Heart right ventricle (tissue), 16 donors: ENCODE measurements at regions not wholly inside any gene's neighbourhood (a gene's known extent, or its start where the extent isn't known, plus 50 kb on each side); places are given as distances from the start of the nearest gene placed in this dataset.

Source experiments
- ATAC-seq, 8 donors: fragments of 200-7000 bp; cut with Tn5 transposase; one replicate each; pipeline ENCODE4 v1.9.1; 2020; ENCODE audit warnings: mild to moderate bottlenecking in 8 of 8, moderate library complexity in 8 of 8, moderate number of reproducible peaks in 1 of 8
- DNase-seq, 2 donors: peaks; one replicate each; pipeline ENCODE4 v3.0.0-alpha.2; 2020
- H3K27ac ChIP-seq, 10 donors: fragments of 200-600 bp; sonication (generic) in 2 of 10; one replicate each; pipeline versions ENCODE4 v1.5.0 to v1.8.0; 2020 to 2022; ENCODE audit warnings: mild to moderate bottlenecking in 3 of 10
- H3K27me3 ChIP-seq, 7 donors: fragments of 200-600 bp; one replicate each; pipeline ENCODE4 v1.8.0; 2021 to 2022; ENCODE audit warnings: mild to moderate bottlenecking in 2 of 7
- H3K36me3 ChIP-seq, 9 donors: fragments of 200-600 bp; sonication (generic) in 1 of 9; one replicate each; pipeline versions ENCODE4 v1.5.0 to v1.8.0; 2020 to 2022; ENCODE audit warnings: mild to moderate bottlenecking in 2 of 9
- H3K4me1 ChIP-seq, 9 donors: fragments of 200-600 bp; sonication (generic) in 1 of 9; one replicate each; pipeline versions ENCODE4 v1.5.0 to v1.8.0; 2020 to 2022; ENCODE audit warnings: mild to moderate bottlenecking in 4 of 9
- H3K4me3 ChIP-seq, 10 donors: fragments of 200-600 bp; sonication (generic) in 2 of 10; one replicate each; pipeline versions ENCODE4 v1.5.0 to v1.8.0; 2020 to 2022; ENCODE audit warnings: mild to moderate bottlenecking in 7 of 10, moderate library complexity in 2 of 10
- H3K9me3 ChIP-seq, 11 donors: fragments of 200-600 bp in 10 of 11; sonication (generic) in 2 of 11; one replicate each; pipeline versions ENCODE4 v1.5.0 to v1.8.0; 2013 to 2022; ENCODE audit warnings: mild to moderate bottlenecking in 2 of 11, control low read depth in 1 of 11, moderate library complexity in 1 of 11
- WGBS, 2 donors: extraction: QIAGEN DNeasy Blood & Tissue Kit; methylation state at CpG; one replicate each; pipeline ENCODE4 v1.1.7; 2013; ENCODE audit warnings: inconsistent platforms in 1 of 2; 5-methylcytosine and 5-hydroxymethylcytosine counted together
- intact Hi-C, 10 donors: fragments of 100-400 bp; cut with DNase I; formaldehyde crosslinking; loops; one replicate each; pipeline versions ENCODE4 v1.11.1 to v1.14.2; 2022
- TF ChIP-seq, protein P1 (sequence below), 9 donors: fragments of 200-600 bp; sonication (generic) in 2 of 9; IDR thresholded peaks; one replicate each; pipeline versions ENCODE4 v1.5.0 to v1.8.0; 2021 to 2022; ENCODE audit warnings: antibody characterized with exemption in 9 of 9, mild to moderate bottlenecking in 5 of 9, moderate library complexity in 1 of 9
- donor health status: Arrhythmogenic right ventricular cardiomyopathy.
- donor health status: ischemic (EF 13 %, LVEDD 7.1; RV severe dilation, severe dysfunction).
- donor health status: healthy with polysubstance abuse.
- donor health status: DM: no; HTN: yes; CAD: no.
- donor health status: DM: no; HTN: no; CAD: no.
- donor health status: ischemic (EF 25% LVEDD 6.9; RV normal size, moderate dysfunction).
- donor health status: ischemic (EF 25% LVEDD 5.7; RV mildly dilated, moderate dysfunction).
- donor health status: healthy.
- donor health status: DM: yes; HTN: yes; CAD: no.
- donor health status: Ischemic cardiomyopathy.
- donor health status: ischemic (EF 35%, LVEDD 5.7; RV mildly dilated, moderate dysfunction).
- donor health status: nonischemic (EF 11% LVEDD 7.7; RV severe dilation, severe dysfunction).
- donor health status: DM: yes; HTN: yes; CAD: no.
- donor health status: PGD.
- donor health status: ischemic (EF 29% LVEDD 5.4; RV normal size, mild dysfunction).
- donor health status: nonischemic (EF 23%, LVEDD 6.1; RV moderate dilation, normal function).

DNA sequence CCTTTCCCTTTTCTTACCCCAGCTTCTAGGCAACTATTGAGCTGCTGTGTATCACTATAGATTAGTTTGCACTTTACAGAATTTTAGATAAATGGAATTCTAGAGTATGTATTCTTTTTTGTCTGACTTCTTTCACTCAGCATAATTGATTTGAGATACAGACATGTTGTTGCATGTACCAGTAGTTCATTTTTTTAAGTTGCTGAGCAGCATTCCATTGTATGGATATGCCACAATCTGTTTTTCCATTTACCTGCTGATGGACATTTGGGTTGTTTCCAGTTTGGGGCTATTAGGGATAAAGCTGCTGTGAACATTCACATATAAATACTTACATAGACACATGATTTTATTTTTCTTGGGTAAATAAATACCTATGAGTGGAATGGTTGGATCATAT lies 135.7 kb downstream of the IGF1 start:
- Histone ChIP-seq H3K4me3 (no peak overlapping the region), H3K27me3 (no peaks in the 10 kb centered on the region), H3K27ac (no peak overlapping the region), H3K4me1 (peaks cover 0 to 7% (median 0%) of the 10 kb centered on the region in 9 donors), H3K36me3 (no peaks in the 10 kb centered on the region), H3K9me3 (peaks cover 0 to 6% (median 0%) of the 10 kb centered on the region in 11 donors)
- TF ChIP-seq, protein P1, sequence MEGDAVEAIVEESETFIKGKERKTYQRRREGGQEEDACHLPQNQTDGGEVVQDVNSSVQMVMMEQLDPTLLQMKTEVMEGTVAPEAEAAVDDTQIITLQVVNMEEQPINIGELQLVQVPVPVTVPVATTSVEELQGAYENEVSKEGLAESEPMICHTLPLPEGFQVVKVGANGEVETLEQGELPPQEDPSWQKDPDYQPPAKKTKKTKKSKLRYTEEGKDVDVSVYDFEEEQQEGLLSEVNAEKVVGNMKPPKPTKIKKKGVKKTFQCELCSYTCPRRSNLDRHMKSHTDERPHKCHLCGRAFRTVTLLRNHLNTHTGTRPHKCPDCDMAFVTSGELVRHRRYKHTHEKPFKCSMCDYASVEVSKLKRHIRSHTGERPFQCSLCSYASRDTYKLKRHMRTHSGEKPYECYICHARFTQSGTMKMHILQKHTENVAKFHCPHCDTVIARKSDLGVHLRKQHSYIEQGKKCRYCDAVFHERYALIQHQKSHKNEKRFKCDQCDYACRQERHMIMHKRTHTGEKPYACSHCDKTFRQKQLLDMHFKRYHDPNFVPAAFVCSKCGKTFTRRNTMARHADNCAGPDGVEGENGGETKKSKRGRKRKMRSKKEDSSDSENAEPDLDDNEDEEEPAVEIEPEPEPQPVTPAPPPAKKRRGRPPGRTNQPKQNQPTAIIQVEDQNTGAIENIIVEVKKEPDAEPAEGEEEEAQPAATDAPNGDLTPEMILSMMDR (IDR thresholded peaks at IDR 0.05), result no peak
- ATAC-seq (no peak), DNase-seq (no peak)
- intact Hi-C loops, result no loop called here

DNA sequence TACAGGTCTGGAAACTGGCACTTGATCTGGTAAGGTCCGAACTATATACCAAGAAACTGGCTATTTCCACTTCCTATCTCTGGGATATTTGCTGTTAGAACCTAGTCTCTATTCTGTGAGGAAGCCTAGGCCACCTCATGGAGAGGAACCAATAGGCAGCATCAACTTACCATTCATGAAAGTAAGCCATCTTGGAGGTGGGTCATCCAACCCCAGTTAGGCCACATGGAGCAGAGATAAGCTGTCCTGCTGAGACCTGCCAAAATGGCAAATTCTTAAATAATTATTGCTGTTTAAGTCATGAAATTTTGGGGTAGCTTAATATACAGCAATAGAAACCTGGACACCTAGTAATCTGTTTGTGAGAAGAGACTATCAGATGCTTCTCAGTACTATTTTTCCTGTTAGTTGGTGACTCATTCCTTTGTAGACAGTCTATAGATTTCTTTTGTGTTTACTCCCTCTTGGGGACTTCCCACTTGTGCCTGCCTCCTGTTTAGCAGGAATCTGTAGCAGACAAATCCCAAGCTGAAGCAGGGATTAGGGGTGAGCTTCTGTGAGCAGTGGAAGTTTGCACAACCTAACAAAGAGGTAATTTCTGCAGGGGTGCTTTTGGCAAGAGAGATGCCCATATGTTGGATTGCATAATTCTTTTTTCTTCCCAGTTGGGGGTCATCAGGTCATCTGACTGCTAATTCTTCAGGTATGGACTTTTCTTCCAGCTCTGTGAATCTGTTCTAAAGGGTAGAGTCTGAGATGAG lies 136.8 kb downstream of the IGF1 start:
- DNase-seq (no peak), ATAC-seq (no peak)
- intact Hi-C loops, result no loop called here
- Histone ChIP-seq H3K9me3 (peaks cover 0 to 6% (median 0%) of the 10 kb centered on the region in 11 donors), H3K4me3 (no peak overlapping the region), H3K27ac (no peak overlapping the region), H3K36me3 (no peaks in the 10 kb centered on the region), H3K27me3 (no peaks in the 10 kb centered on the region), H3K4me1 (no peaks in the 10 kb centered on the region)
- TF ChIP-seq, protein P1 (IDR thresholded peaks at IDR 0.05), result no peak
- WGBS, 2 donors, result 86 to 97% methylated on average over 1 of the region's 1 CpG

DNA sequence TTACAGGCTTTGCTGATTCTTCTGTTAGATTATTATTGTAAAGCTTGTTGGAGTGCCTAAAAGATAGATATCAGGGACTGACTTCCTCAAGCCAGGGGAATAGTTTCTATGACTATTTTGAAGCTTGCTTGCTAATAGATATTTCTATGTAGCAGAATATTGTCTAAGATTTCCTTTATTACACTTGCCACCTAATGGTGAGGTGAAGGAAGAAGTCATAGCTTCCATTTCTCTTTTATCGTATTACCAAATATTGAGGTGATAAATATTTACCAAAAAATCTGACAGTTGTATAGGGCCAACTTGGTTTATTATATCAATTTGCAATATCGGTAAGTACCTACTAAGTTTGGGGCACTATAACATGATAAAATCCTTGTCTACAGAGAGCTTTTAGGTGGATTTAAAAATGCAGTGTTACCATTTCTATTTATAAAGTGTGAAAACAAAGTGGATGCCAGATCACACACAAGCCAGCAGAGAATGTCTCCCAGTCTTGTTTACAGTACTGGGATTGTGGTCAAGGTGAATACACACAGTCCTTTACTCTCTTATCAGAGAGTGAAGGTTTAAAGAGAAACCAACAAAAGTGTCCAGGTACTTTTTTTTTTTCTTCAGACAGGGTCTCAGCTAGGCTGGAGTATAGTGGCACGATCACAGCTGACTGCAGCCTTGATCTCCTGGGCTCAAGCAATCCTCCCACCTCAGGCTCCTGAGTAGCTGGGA lies 137.9 kb downstream of the IGF1 start:
- no peak for DNase-seq
- 82 to 93% methylated on average over 3 of the region's 3 CpGs for WGBS, 2 donors
- intact Hi-C loops, result no loop called here
- H3K27ac ChIP-seq, result no peak overlapping the region
- H3K27me3 ChIP-seq, result no peaks in the 10 kb centered on the region
- ATAC-seq, result peak in 4 of 8 donors; percentile 38 to 93 (median 88)
- H3K9me3 ChIP-seq, result peaks cover 0 to 6% (median 0%) of the 10 kb centered on the region in 11 donors
- TF ChIP-seq, protein P1 (IDR thresholded peaks at IDR 0.05), result no peak
- no peak overlapping the region for H3K4me3 ChIP-seq
- no peaks in the 10 kb centered on the region for H3K4me1 ChIP-seq
- no peaks in the 10 kb centered on the region for H3K36me3 ChIP-seq

DNA sequence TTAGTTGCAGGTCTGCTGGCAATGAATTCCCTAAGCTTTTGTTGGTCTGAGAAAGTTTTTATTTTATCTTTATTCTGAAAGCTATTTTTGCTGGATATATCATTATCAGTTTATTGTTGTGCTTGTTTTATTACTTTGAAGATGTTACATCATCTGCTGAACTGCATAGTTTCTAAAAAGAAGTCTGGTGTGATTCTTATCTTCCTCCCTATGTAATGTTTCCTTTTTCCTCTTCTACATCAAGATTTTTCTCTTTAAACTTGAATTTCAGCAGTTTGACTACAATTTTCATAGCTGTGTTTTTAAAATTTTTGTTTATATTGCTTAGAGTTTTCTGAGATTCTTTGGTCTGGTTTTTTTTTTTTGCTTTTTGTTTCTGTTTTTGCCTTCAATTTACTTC lies 137.1 kb upstream of the PMCH start:
- DNase-seq (no peak), ATAC-seq (no peak)
- intact Hi-C loops, result no loop called here
- Histone ChIP-seq H3K27me3 (no peaks in the 10 kb centered on the region), H3K4me3 (no peak overlapping the region), H3K9me3 (no peaks in the 10 kb centered on the region), H3K36me3 (no peaks in the 10 kb centered on the region), H3K27ac (no peak overlapping the region), H3K4me1 (no peaks in the 10 kb centered on the region)
- TF ChIP-seq, protein P1 (IDR thresholded peaks at IDR 0.05), result no peak
